Testis (tissue), 2 donors: ENCODE measurements at regions not wholly inside any gene's neighbourhood (a gene's known extent, or its start where the extent isn't known, plus 50 kb on each side); places are given as distances from the start of the nearest gene placed in this dataset.

Experiments
- DNase-seq: peaks from one replicate; pipeline ENCODE4 v3.0.0-alpha.2; 2019
- H3K27ac ChIP-seq, 2 donors: fragments of 200-600 bp; sonication (generic); one replicate each; pipeline ENCODE4 v1.5.1; 2019
- H3K27me3 ChIP-seq: fragments of 200-600 bp; sonication (generic); one replicate; pipeline ENCODE4 v1.5.1; 2019
- H3K36me3 ChIP-seq: fragments of 200-600 bp; sonication (generic); one replicate; pipeline ENCODE4 v1.5.1; 2017; ENCODE audit warnings: low read depth; ENCODE audit errors: missing control alignments
- H3K4me1 ChIP-seq: fragments of 200-600 bp; sonication (generic); one replicate; pipeline ENCODE4 v1.5.1; 2019
- H3K4me3 ChIP-seq, 2 donors: fragments of 200-600 bp; sonication (generic); one replicate each; pipeline ENCODE4 v1.5.1; 2017 to 2019
- H3K9me3 ChIP-seq: fragments of 200-600 bp; sonication (generic); one replicate; pipeline ENCODE4 v1.5.1; 2017
- CTCF ChIP-seq, 3 experiments: fragments of 450-650 bp in 2 of 3; fragments of 200-600 bp in 1 of 3; sonication (generic) in 1 of 3; IDR thresholded peaks; one replicate each; pipeline ENCODE4 v1.5.1; 2016 to 2019; ENCODE audit warnings: antibody characterized with exemption in 3 of 3, mild to moderate bottlenecking in 2 of 3, moderate library complexity in 1 of 3
- POLR2A ChIP-seq: fragments of 450-650 bp; IDR thresholded peaks from one replicate; pipeline ENCODE4 v1.6.1; 2017; ENCODE audit warnings: antibody characterized with exemption, mild to moderate bottlenecking, moderate library complexity
- WGBS, 2 donors: methylation state at CpG; one replicate each; pipeline ENCODE4 v1.1.5; 2018; 5-methylcytosine and 5-hydroxymethylcytosine counted together
- intact Hi-C: fragments of 100-400 bp; cut with DNase I; formaldehyde crosslinking; loops from one replicate; pipeline ENCODE4 v1.15.1; 2023; ENCODE audit warnings: low total_unique reads

GRCh38 chr7:156001496-156002260 is 189.4 kb upstream of the SHH start:
- WGBS, 2 donors: 89 to 93% methylated on average over 21 to 25 of the region's 25 CpGs
- DNase-seq: no peak
- no peak for TF ChIP-seq POLR2A
- no peak for TF ChIP-seq CTCF (IDR thresholded peaks at IDR 0.05)
- no peaks in the 10 kb centered on the region for H3K9me3 ChIP-seq
- H3K36me3 ChIP-seq: no peaks in the 10 kb centered on the region
- no peak overlapping the region for H3K4me3 ChIP-seq
- H3K4me1 ChIP-seq: no peaks in the 10 kb centered on the region
- no peak overlapping the region for H3K27ac ChIP-seq
- no peaks in the 10 kb centered on the region for H3K27me3 ChIP-seq
- intact Hi-C loops: no loop called here

GRCh38 chr7:156000601-156001396 is 188.5 kb upstream of the SHH start:
- intact Hi-C loops: no loop called here
- H3K9me3 ChIP-seq: no peaks in the 10 kb centered on the region
- WGBS, 2 donors: 88 to 90% methylated on average over 17 to 27 of the region's 27 CpGs
- no peaks in the 10 kb centered on the region for H3K27me3 ChIP-seq
- no peaks in the 10 kb centered on the region for H3K36me3 ChIP-seq
- H3K4me3 ChIP-seq: no peak overlapping the region
- TF ChIP-seq CTCF (IDR thresholded peaks at IDR 0.05): no peak
- TF ChIP-seq POLR2A: no peak
- no peak for DNase-seq
- no peaks in the 10 kb centered on the region for H3K4me1 ChIP-seq
- H3K27ac ChIP-seq: no peak overlapping the region

GRCh38 chr7:155999631-156000489 is 187.6 kb upstream of the SHH start:
- Histone ChIP-seq H3K27me3 (no peaks in the 10 kb centered on the region), H3K9me3 (no peaks in the 10 kb centered on the region), H3K36me3 (no peaks in the 10 kb centered on the region), H3K4me3 (no peak overlapping the region), H3K4me1 (no peaks in the 10 kb centered on the region), H3K27ac (no peak overlapping the region)
- 95 to 96% methylated on average over 29 of the region's 29 CpGs for WGBS, 2 donors
- no peak for DNase-seq
- intact Hi-C loops: no loop called here
- no peak for TF ChIP-seq CTCF (IDR thresholded peaks at IDR 0.05)
- no peak for TF ChIP-seq POLR2A

- H3K27ac ChIP-seq: no peak overlapping the region
- no peak overlapping the region for H3K4me3 ChIP-seq
- H3K4me1 ChIP-seq: no peaks in the 10 kb centered on the region
- no peaks in the 10 kb centered on the region for H3K9me3 ChIP-seq
- H3K27me3 ChIP-seq: no peaks in the 10 kb centered on the region
- no peak for DNase-seq
- intact Hi-C loops: no loop called here
- WGBS, 2 donors: 55 to 71% methylated on average over 11 to 25 of the region's 25 CpGs
- no peaks in the 10 kb centered on the region for H3K36me3 ChIP-seq
- no peak for TF ChIP-seq CTCF (IDR thresholded peaks at IDR 0.05)
- no peak for TF ChIP-seq POLR2A
These were observed 186.7 kb upstream of the SHH start for GRCh38 chr7:155998766-155999630.
